A549 (cell line): ENCODE measurements at regions not wholly inside any gene's neighbourhood (a gene's known extent, or its start where the extent isn't known, plus 50 kb on each side); places are given as distances from the start of the nearest gene placed in this dataset.
"Not testable (repeated sequence)": the region's sequence is repeated elsewhere in the genome, so short reads cannot be mapped to it uniquely, and the experiment has no call there.

Source experiments
- ATAC-seq, 2 experiments: fragments of 200-7000 bp in 1 of 2; fragments of >200 bp in 1 of 2; cut with Nextera tagmentation in 1 of 2; cut with Tn5 transposase in 1 of 2; 3 replicates each; pipeline versions ENCODE4 v1.8.0 to v1.9.1; 2018 to 2020; ENCODE audit warnings: mild to moderate bottlenecking in 1 of 2, moderate library complexity in 1 of 2
- CTCF ChIA-PET: fragments of 300-600 bp; sonication (Branson Sonifier 250); formaldehyde crosslinking; extraction: SDS; loops from one replicate; lab custom pipeline; 2021; ENCODE audit warnings: antibody characterized with exemption, inconsistent platforms; lab: Yijun Ruan, JAX
- POLR2A ChIA-PET: fragments of 350-600 bp; formaldehyde crosslinking; extraction: SDS; loops from one replicate; lab custom pipeline; 2021; ENCODE audit warnings: antibody characterized with exemption, inconsistent platforms; lab: Yijun Ruan, JAX
- DNase-seq, 2 experiments: peaks; one replicate each; pipeline versions ENCODE4 v3.0.0 to v3.0.0-alpha.2; 2011 to 2016; ENCODE audit warnings: low read depth in 1 of 2, low spot score in 1 of 2
- FAIRE-seq: peaks from 2 replicates; lab custom pipeline; 2011; peaks lifted over from hg19 to GRCh38; lab: Jason Lieb, UNC
- H3K27ac ChIP-seq, 2 experiments: fragments of >200 bp; sonication (Bioruptor Twin); formaldehyde crosslinking; 3 replicates each; pipeline ENCODE4 v1.5.1; 2016 to 2017
- H3K4me1 ChIP-seq: fragments of >200 bp; sonication (Bioruptor Twin); formaldehyde crosslinking; 3 replicates; pipeline ENCODE4 v1.6.1; 2016
- H3K4me2 ChIP-seq: fragments of >200 bp; sonication (Bioruptor Twin); formaldehyde crosslinking; 3 replicates; pipeline ENCODE4 v1.6.1; 2016
- H3K4me3 ChIP-seq: fragments of >200 bp; sonication (Bioruptor Twin); formaldehyde crosslinking; 3 replicates; pipeline ENCODE4 v1.5.1; 2016
- H3K9me3 ChIP-seq: fragments of >200 bp; sonication (Bioruptor Twin); formaldehyde crosslinking; 3 replicates; pipeline ENCODE4 v1.6.1; 2016
- ATOH8 ChIP-seq: fragments of 250-450 bp; sonication (Bioruptor Pico); IDR thresholded peaks from 2 replicates; pipeline ENCODE4 v1.5.0; 2020; ENCODE audit warnings: low read depth, mild to moderate bottlenecking, moderate library complexity
- BHLHE40 ChIP-seq: IDR thresholded peaks from 2 replicates; pipeline ENCODE4 v1.6.1; 2012; ENCODE audit warnings: low read depth, low read length, inconsistent platforms
- CBX8 ChIP-seq: fragments of 200-600 bp; sonication (generic); IDR thresholded peaks from 2 replicates; pipeline ENCODE4 v1.6.1; 2016
- CEBPB ChIP-seq, 2 experiments: fragments of >200 bp in 1 of 2; sonication (Bioruptor Twin) in 1 of 2; formaldehyde crosslinking in 1 of 2; IDR thresholded peaks; 2 replicates each; pipeline ENCODE4 v1.6.1; 2012 to 2016
- CHD2 ChIP-seq: fragments of 150-350 bp; IDR thresholded peaks from 2 replicates; pipeline ENCODE4 v1.6.1; 2014; ENCODE audit warnings: low read length; ENCODE audit not compliant: partially characterized antibody
- EHMT2 ChIP-seq: fragments of 200-600 bp; sonication (generic); IDR thresholded peaks from 2 replicates; pipeline ENCODE4 v1.6.1; 2016; ENCODE audit warnings: antibody characterized with exemption, low read depth, mild to moderate bottlenecking, moderate library complexity
- EP300 ChIP-seq, 2 experiments: fragments of >200 bp; sonication (Bioruptor Twin); formaldehyde crosslinking; IDR thresholded peaks; 2 replicates in 1 of 2; 3 replicates in 1 of 2; pipeline ENCODE4 v1.6.1; 2016 to 2017
- ESRRA ChIP-seq: fragments of 150-350 bp; IDR thresholded peaks from 2 replicates; pipeline ENCODE4 v1.6.1; 2014; ENCODE audit warnings: mild to moderate bottlenecking, low read length, borderline replicate concordance
- FOSB ChIP-seq: fragments of 250-450 bp; sonication (Bioruptor Pico); IDR thresholded peaks from 2 replicates; pipeline ENCODE4 v1.5.0; 2020; ENCODE audit warnings: mild to moderate bottlenecking, moderate library complexity
- FOSL2 ChIP-seq, 2 experiments: fragments of 450-650 bp in 1 of 2; fragments of >200 bp in 1 of 2; sonication (Bioruptor Twin) in 1 of 2; formaldehyde crosslinking; IDR thresholded peaks; 2 replicates each; pipeline versions ENCODE4 v1.5.0 to v1.6.1; 2016 to 2020; ENCODE audit warnings: mild to moderate bottlenecking in 1 of 2, moderate library complexity in 1 of 2
- HES2 ChIP-seq: fragments of >200 bp; sonication (Bioruptor Twin); formaldehyde crosslinking; IDR thresholded peaks from 2 replicates; pipeline ENCODE4 v1.6.1; 2016
- HOXA7 ChIP-seq: fragments of 250-450 bp; sonication (Bioruptor Pico); IDR thresholded peaks from 2 replicates; pipeline ENCODE4 v1.5.0; 2020; ENCODE audit warnings: mild to moderate bottlenecking, moderate library complexity
- JUN ChIP-seq, 2 experiments: fragments of >200 bp; sonication (Bioruptor Twin); formaldehyde crosslinking; IDR thresholded peaks; 2 replicates in 1 of 2; 3 replicates in 1 of 2; pipeline ENCODE4 v1.6.1; 2016 to 2017
- KDM5A ChIP-seq: fragments of 200-600 bp; sonication (generic); IDR thresholded peaks from 2 replicates; pipeline ENCODE4 v1.6.1; 2016; ENCODE audit warnings: antibody characterized with exemption, mild to moderate bottlenecking
- MAZ ChIP-seq: fragments of 150-350 bp; IDR thresholded peaks from 2 replicates; pipeline ENCODE4 v1.6.1; 2014; ENCODE audit warnings: antibody characterized with exemption, low read depth, low read length, borderline replicate concordance
- NFE2L2 ChIP-seq: fragments of 150-350 bp; conservative IDR thresholded peaks from 2 replicates; pipeline ENCODE4 v1.6.1; 2014; ENCODE audit warnings: low read length
- RARB ChIP-seq: fragments of 250-450 bp; sonication (Bioruptor Pico); IDR thresholded peaks from 2 replicates; pipeline ENCODE4 v1.8.0; 2021; ENCODE audit warnings: mild to moderate bottlenecking, moderate library complexity
- RCOR1 ChIP-seq: fragments of 150-350 bp; IDR thresholded peaks from 2 replicates; pipeline ENCODE4 v1.6.1; 2014; ENCODE audit warnings: antibody characterized with exemption, low read length, low read depth
- SREBF2 ChIP-seq: fragments of 450-650 bp; IDR thresholded peaks from 2 replicates; pipeline ENCODE4 v1.6.1; 2014; ENCODE audit warnings: mild to moderate bottlenecking, moderate library complexity
- TP53 ChIP-seq: fragments of 250-450 bp; sonication (Bioruptor Pico); IDR thresholded peaks from 2 replicates; pipeline ENCODE4 v1.5.0; 2021; ENCODE audit warnings: mild to moderate bottlenecking, moderate library complexity
- ZC3H11A ChIP-seq: fragments of 450-650 bp; IDR thresholded peaks from 2 replicates; pipeline ENCODE4 v1.6.1; 2014; ENCODE audit warnings: antibody characterized with exemption, mild to moderate bottlenecking
- ZNF302 ChIP-seq: fragments of 250-450 bp; sonication (Bioruptor Pico); IDR thresholded peaks from 2 replicates; pipeline ENCODE4 v1.9.0; 2021; ENCODE audit warnings: inconsistent platforms, mild to moderate bottlenecking, moderate library complexity
- WGBS: methylation state at CpG from one replicate; pipeline ENCODE4 v1.1.6; 2017; ENCODE audit errors: missing lambda C conversion rate; 5-methylcytosine and 5-hydroxymethylcytosine counted together

- ChIA-PET CTCF (no interaction called here), POLR2A (no interaction called here)
- TF ChIP-seq ZC3H11A (no peak), BHLHE40 (no peak), EP300 (IDR thresholded peaks at IDR 0.05) (no peak), RCOR1 (no peak), NFE2L2 (no peak), TP53 (CRISPR knock-in tag) (no peak), JUN (IDR thresholded peaks at IDR 0.05) (no peak), SREBF2 (no peak), KDM5A (no peak), EHMT2 (no peak), CBX8 (no peak), ZNF302 (CRISPR knock-in tag) (no peak), RARB (CRISPR knock-in tag) (no peak), CEBPB (IDR thresholded peaks at IDR 0.05) (no peak), FOSL2 (IDR thresholded peaks at IDR 0.05) (no peak), FOSL2 (CRISPR knock-in tag; IDR thresholded peaks at IDR 0.05) (no peak), ATOH8 (CRISPR knock-in tag) (no peak), MAZ (no peak), HOXA7 (CRISPR knock-in tag) (no peak), FOSB (CRISPR knock-in tag) (no peak), HES2 (no peak)
- DNase-seq (no peak), ATAC-seq (no peak), FAIRE-seq (no peak)
- Histone ChIP-seq H3K4me2 (no peak overlapping the region), H3K9me3 (no peaks in the 10 kb centered on the region; the same call in 2 of the 3 replicates), H3K27ac (no peak overlapping the region), H3K4me3 (no peak overlapping the region), H3K4me1 (peaks cover 12% of the 10 kb centered on the region; the same call in 2 of the 3 replicates)
- WGBS: 57% methylated on average over 5 of the region's 5 CpGs
These were observed 228.7 kb upstream of the FZD8 start for GRCh38 chr10:35870665-35871310.

- FAIRE-seq, POLR2A ChIA-PET, H3K27ac ChIP-seq, H3K4me1 ChIP-seq, DNase-seq, H3K4me3 ChIP-seq, ATAC-seq, H3K4me2 ChIP-seq, H3K9me3 ChIP-seq, CTCF ChIA-PET: not testable (repeated sequence)
- WGBS: 73% methylated on average over 21 of the region's 25 CpGs
These were observed 216.7 kb upstream of the FZD8 start for GRCh38 chr10:35858676-35859283.

GRCh38 chr10:35857860-35858259, 215.8 kb upstream of the FZD8 start:
- H3K4me3 ChIP-seq: no peak overlapping the region
- DNase-seq (no peak), FAIRE-seq (no peak), ATAC-seq (no peak)
- POLR2A ChIA-PET: no interaction called here
- CTCF ChIA-PET: no interaction called here
- no peak for TF ChIP-seq JUN (IDR thresholded peaks at IDR 0.05)
- TF ChIP-seq CEBPB (IDR thresholded peaks at IDR 0.05): no peak
- TF ChIP-seq CHD2: no peak
- no peak for TF ChIP-seq RCOR1
- no peak for TF ChIP-seq ESRRA
- no peak for TF ChIP-seq BHLHE40
- no peak overlapping the region for H3K27ac ChIP-seq
- no peaks in the 10 kb centered on the region for H3K4me1 ChIP-seq
- no peak overlapping the region for H3K4me2 ChIP-seq
- 28% methylated on average over 1 of the region's 1 CpG for WGBS
- H3K9me3 ChIP-seq: no peaks in the 10 kb centered on the region
